MM.1S (cell line): ENCODE measurements at regions not wholly inside any gene's neighbourhood (a gene's known extent, or its start where the extent isn't known, plus 50 kb on each side); places are given as distances from the start of the nearest gene placed in this dataset.
"Not testable (repeated sequence)": the region's sequence is repeated elsewhere in the genome, so short reads cannot be mapped to it uniquely, and the experiment has no call there.

Experiments
- EZH2 ChIP-seq: fragments of 300-600 bp; sonication (generic); optimal IDR thresholded peaks from 2 replicates; pipeline ENCODE3; 2017; ENCODE audit warnings: low read depth, mild to moderate bottlenecking, antibody characterized with exemption, low read length, mixed read lengths
- EZH2phosphoT487 ChIP-seq: fragments of 300-600 bp; sonication (generic); IDR thresholded peaks from 2 replicates; pipeline ENCODE4 v1.6.1; 2018; ENCODE audit warnings: antibody characterized with exemption, low read length
- TF ChIP-seq, protein P1 (sequence below): fragments of 300-600 bp; sonication (generic); IDR thresholded peaks from 2 replicates; pipeline ENCODE4 v1.5.1; 2016; ENCODE audit warnings: antibody characterized with exemption, low read length, mixed read lengths

DNA sequence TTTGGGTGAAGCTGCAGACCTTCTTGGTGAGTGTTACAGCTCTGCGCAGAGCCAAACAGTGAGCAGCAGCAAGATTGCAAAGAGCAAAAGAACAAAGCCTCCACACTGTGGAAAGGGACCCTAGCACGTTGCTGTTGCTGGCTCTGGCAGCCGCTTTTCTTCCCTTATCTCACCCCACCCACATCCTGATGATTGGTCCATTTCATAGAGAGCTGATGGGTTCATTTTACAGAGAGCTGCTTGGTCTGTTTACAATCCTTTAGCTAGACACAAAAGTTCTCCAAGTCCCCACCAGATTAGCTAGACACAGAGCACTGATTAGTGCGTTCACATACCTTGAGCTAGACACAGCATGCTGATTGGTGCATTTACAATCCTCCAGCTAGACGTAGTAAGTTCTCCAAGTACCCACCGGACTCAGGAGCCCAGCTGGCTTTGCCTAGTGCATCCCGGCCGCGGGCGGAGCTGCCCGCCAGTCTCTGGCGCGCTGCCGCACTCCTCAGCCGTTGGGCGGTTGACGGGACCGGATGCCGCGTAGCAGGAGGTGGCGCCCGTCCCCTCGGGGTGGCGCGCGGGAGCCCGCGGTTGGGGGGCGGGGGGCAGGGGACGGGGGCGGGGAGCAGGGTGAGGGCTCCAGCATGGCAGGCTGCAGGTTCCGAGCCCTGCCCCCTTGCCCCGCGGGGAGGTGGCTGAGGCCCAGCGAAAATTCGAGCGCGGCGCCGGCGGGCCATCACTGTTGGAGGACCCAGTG lies 201.4 kb upstream of the C1QTNF3 start:
- TF ChIP-seq, protein P1, sequence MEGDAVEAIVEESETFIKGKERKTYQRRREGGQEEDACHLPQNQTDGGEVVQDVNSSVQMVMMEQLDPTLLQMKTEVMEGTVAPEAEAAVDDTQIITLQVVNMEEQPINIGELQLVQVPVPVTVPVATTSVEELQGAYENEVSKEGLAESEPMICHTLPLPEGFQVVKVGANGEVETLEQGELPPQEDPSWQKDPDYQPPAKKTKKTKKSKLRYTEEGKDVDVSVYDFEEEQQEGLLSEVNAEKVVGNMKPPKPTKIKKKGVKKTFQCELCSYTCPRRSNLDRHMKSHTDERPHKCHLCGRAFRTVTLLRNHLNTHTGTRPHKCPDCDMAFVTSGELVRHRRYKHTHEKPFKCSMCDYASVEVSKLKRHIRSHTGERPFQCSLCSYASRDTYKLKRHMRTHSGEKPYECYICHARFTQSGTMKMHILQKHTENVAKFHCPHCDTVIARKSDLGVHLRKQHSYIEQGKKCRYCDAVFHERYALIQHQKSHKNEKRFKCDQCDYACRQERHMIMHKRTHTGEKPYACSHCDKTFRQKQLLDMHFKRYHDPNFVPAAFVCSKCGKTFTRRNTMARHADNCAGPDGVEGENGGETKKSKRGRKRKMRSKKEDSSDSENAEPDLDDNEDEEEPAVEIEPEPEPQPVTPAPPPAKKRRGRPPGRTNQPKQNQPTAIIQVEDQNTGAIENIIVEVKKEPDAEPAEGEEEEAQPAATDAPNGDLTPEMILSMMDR = not testable (repeated sequence)
- TF ChIP-seq EZH2, EZH2phosphoT487: not testable (repeated sequence)
